Fibroblast of lung (primary cell): ENCODE measurements at regions not wholly inside any gene's neighbourhood (a gene's known extent, or its start where the extent isn't known, plus 50 kb on each side); places are given as distances from the start of the nearest gene placed in this dataset.

Experiments
- CTCF ChIP-seq, 2 donors: IDR thresholded peaks in 1 of 2; conservative IDR thresholded peaks in 1 of 2; 1 replicate in 1 of 2; 2 replicates in 1 of 2; pipeline ENCODE4 v1.5.1; 2011 to 2012; ENCODE audit warnings: low read length in 2 of 2, control low read depth in 1 of 2, inconsistent platforms in 1 of 2, low read depth in 1 of 2, mild to moderate bottlenecking in 1 of 2
- EZH2 ChIP-seq: IDR thresholded peaks from 2 replicates; pipeline ENCODE4 v1.5.1; 2012; ENCODE audit warnings: low read length, control low read depth, mild to moderate bottlenecking; ENCODE audit errors: missing control alignments

- no peak for TF ChIP-seq CTCF (conservative IDR thresholded peaks at IDR 0.05 in 1 of 2, IDR thresholded peaks at IDR 0.05 in 1 of 2; ENCODE audit: low read depth in 1 of 2, low read length in 2 of 2)
- TF ChIP-seq EZH2: no peak
Observed at GRCh38 chr9:121550041-121550440, 50.4 kb upstream of the GGTA1 start.
